Hepatocyte (in vitro differentiated cells): ENCODE measurements at regions not wholly inside any gene's neighbourhood (a gene's known extent, or its start where the extent isn't known, plus 50 kb on each side); places are given as distances from the start of the nearest gene placed in this dataset.

Source experiments
- DNase-seq: peaks from one replicate; pipeline ENCODE4 v3.0.0-alpha.2; 2016; ENCODE audit warnings: low spot score
- H2AFZ ChIP-seq: fragments of 200-600 bp; sonication (generic); 2 replicates; pipeline ENCODE4 v1.6.0; 2016; ENCODE audit warnings: antibody characterized with exemption, mild to moderate bottlenecking
- H3K27ac ChIP-seq: fragments of 200-600 bp; sonication (generic); 2 replicates; pipeline ENCODE4 v1.5.1; 2016; ENCODE audit warnings: mild to moderate bottlenecking
- H3K27me3 ChIP-seq: fragments of 200-600 bp; sonication (generic); 2 replicates; pipeline ENCODE4 v1.6.1; 2016
- H3K36me3 ChIP-seq: fragments of 200-600 bp; sonication (generic); replicated peaks from 2 replicates; pipeline ENCODE4 v1.5.1; 2016; ENCODE audit warnings: low read depth; ENCODE audit not compliant: insufficient read depth
- H3K4me1 ChIP-seq: fragments of 200-600 bp; sonication (generic); 2 replicates; pipeline ENCODE4 v1.5.1; 2016; ENCODE audit warnings: mild to moderate bottlenecking, moderate library complexity; ENCODE audit not compliant: insufficient read depth
- H3K4me2 ChIP-seq: fragments of 200-600 bp; sonication (generic); 2 replicates; pipeline ENCODE4 v1.6.0; 2016
- H3K4me3 ChIP-seq: fragments of 200-600 bp; sonication (generic); 2 replicates; pipeline ENCODE4 v1.5.1; 2016; ENCODE audit warnings: mild to moderate bottlenecking
- H3K79me2 ChIP-seq: fragments of 200-600 bp; sonication (generic); 2 replicates; pipeline ENCODE4 v1.6.0; 2017; ENCODE audit warnings: mild to moderate bottlenecking
- H3K9me2 ChIP-seq: fragments of 200-600 bp; sonication (generic); replicated peaks from 2 replicates; pipeline ENCODE4 v1.6.0; 2017; ENCODE audit warnings: mild to moderate bottlenecking; ENCODE audit not compliant: insufficient read depth
- H3K9me3 ChIP-seq: fragments of 200-600 bp; sonication (generic); 2 replicates; pipeline ENCODE4 v1.5.1; 2016; ENCODE audit warnings: low read depth, mild to moderate bottlenecking
- H4K20me1 ChIP-seq: fragments of 200-600 bp; sonication (generic); 2 replicates; pipeline ENCODE4 v1.6.0; 2016; ENCODE audit warnings: mild to moderate bottlenecking; ENCODE audit not compliant: insufficient read depth, poor library complexity, severe bottlenecking
- CTCF ChIP-seq: fragments of 200-600 bp; sonication (generic); IDR thresholded peaks from 2 replicates; pipeline ENCODE4 v1.5.1; 2016; ENCODE audit warnings: antibody characterized with exemption, mild to moderate bottlenecking; ENCODE audit not compliant: poor library complexity
- EZH2 ChIP-seq: fragments of 200-600 bp; sonication (generic); IDR thresholded peaks from 2 replicates; pipeline ENCODE4 v1.6.1; 2016; ENCODE audit warnings: antibody characterized with exemption, mild to moderate bottlenecking, borderline replicate concordance
- EZH2phosphoT487 ChIP-seq: fragments of 200-600 bp; sonication (generic); IDR thresholded peaks from one replicate; pipeline ENCODE4 v1.6.1; 2018; ENCODE audit warnings: antibody characterized with exemption, mild to moderate bottlenecking, low read depth, moderate library complexity; ENCODE audit not compliant: unreplicated experiment, severe bottlenecking
- WGBS: methylation state at CpG from one replicate; pipeline ENCODE4 v1.1.6; 2016; ENCODE audit warnings: low lambda C conversion rate; ENCODE audit errors: missing lambda C conversion rate; 5-methylcytosine and 5-hydroxymethylcytosine counted together

DNA sequence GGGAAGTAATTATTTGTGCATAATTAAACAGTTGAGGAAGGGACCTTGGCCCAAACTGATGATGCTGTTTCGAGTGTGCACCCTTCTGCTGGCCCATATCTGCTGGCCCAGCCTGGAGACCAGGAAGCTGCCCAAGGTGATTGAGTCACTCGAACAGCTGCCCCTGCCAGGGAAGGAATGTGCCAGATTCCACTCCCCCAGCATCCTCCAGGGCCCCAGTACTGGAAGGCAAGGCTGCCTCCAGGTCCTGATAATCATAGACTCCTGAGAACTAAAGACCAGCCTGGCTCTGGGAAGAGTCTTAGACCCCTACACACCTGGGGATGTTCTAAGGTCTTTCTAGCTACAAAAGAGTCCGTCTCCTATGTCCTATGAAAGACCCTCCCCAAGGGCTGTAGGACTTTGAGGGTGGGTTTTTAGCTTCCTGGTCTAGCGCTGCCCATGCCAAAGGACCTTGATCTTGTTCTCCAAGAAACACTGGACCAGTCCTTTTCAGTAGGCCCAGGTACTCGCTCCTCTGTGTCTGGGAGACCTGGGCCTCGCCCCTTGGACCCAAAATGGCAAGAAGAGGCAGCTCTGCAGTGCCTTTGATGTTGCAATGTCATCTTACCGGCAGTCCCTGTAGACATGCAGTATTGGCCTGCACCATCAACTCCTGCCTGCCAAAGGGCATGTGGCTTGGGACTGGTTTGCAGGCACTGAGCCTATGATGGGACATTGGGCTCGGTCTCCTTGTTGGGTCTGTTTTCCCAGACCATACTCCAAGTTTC is 103.2 kb upstream of the GPR26 start:
- WGBS: 84% methylated on average over 8 of the region's 8 CpGs
- H3K27ac ChIP-seq: no peak overlapping the region
- no peaks in the 10 kb centered on the region for H3K36me3 ChIP-seq
- no peaks in the 10 kb centered on the region for H3K4me1 ChIP-seq
- H3K79me2 ChIP-seq: no peaks in the 10 kb centered on the region
- H3K27me3 ChIP-seq: peaks cover 4% of the 10 kb centered on the region
- DNase-seq: no peak
- no peak overlapping the region for H3K4me3 ChIP-seq
- TF ChIP-seq EZH2: no peak
- H3K9me3 ChIP-seq: no peaks in the 10 kb centered on the region
- H3K4me2 ChIP-seq: no peak overlapping the region
- no peaks in the 10 kb centered on the region for H3K9me2 ChIP-seq
- H4K20me1 ChIP-seq: no peaks in the 10 kb centered on the region
- no peak overlapping the region for H2AFZ ChIP-seq

DNA sequence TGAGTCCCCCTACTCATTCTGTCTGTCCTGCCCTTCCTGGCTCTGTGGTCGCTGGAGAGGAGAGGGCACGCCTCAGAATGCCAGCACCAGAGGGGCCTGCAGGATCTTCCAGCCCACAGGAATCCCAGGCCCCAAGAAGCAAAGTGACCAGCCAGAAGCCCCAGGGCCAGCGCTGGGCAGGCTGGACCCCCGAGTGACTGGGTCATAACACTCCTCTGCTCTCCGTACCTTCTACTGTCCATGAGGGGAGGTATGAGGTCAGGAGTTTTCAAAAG is 102.6 kb upstream of the GPR26 start:
- H3K36me3 ChIP-seq: no peaks in the 10 kb centered on the region
- DNase-seq: no peak
- H2AFZ ChIP-seq: no peak overlapping the region
- H3K9me3 ChIP-seq: no peaks in the 10 kb centered on the region
- no peaks in the 10 kb centered on the region for H3K4me1 ChIP-seq
- WGBS: 93% methylated on average over 5 of the region's 5 CpGs
- H3K79me2 ChIP-seq: no peaks in the 10 kb centered on the region
- H3K27ac ChIP-seq: no peak overlapping the region
- peaks cover 4% of the 10 kb centered on the region for H3K27me3 ChIP-seq
- no peaks in the 10 kb centered on the region for H4K20me1 ChIP-seq
- no peaks in the 10 kb centered on the region for H3K9me2 ChIP-seq
- no peak overlapping the region for H3K4me3 ChIP-seq
- no peak overlapping the region for H3K4me2 ChIP-seq
- TF ChIP-seq EZH2 (no peak), CTCF (no peak), EZH2phosphoT487 (no peak)

GRCh38 chr10:123563994-123564393 is 102.2 kb upstream of the GPR26 start:
- H3K4me2 ChIP-seq: no peak overlapping the region
- no peak overlapping the region for H3K4me3 ChIP-seq
- DNase-seq: no peak
- H3K27ac ChIP-seq: no peak overlapping the region
- 81% methylated on average over 5 of the region's 5 CpGs for WGBS
- no peak overlapping the region for H2AFZ ChIP-seq
- no peaks in the 10 kb centered on the region for H3K4me1 ChIP-seq
- no peaks in the 10 kb centered on the region for H3K9me2 ChIP-seq
- H4K20me1 ChIP-seq: no peaks in the 10 kb centered on the region
- no peaks in the 10 kb centered on the region for H3K36me3 ChIP-seq
- peaks cover 4% of the 10 kb centered on the region for H3K27me3 ChIP-seq
- no peaks in the 10 kb centered on the region for H3K79me2 ChIP-seq
- no peaks in the 10 kb centered on the region for H3K9me3 ChIP-seq
- no peak for TF ChIP-seq EZH2phosphoT487
- no peak for TF ChIP-seq EZH2
- TF ChIP-seq CTCF: no peak

DNA sequence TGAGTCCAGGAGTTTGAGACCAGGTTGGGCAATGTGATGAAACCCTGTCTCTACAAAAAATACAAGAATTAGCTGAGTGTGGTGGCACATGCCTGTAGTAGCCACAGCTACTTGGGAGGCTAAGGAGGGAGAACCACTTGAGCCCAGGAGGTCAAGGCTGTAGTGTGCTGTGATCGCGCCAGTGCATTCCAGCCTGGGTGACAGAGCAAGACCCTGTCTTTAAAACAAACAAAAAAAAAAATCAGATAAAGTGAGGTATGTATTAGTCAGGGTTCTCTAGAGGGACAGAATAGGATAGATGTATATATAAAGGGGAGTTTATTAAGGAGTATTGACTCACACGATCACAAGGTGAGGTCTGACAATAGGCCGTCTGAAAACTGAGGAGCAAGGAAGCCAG is 101.5 kb upstream of the GPR26 start:
- no peaks in the 10 kb centered on the region for H3K9me3 ChIP-seq
- no peak overlapping the region for H2AFZ ChIP-seq
- H3K9me2 ChIP-seq: no peaks in the 10 kb centered on the region
- WGBS: 90% methylated on average over 4 of the region's 4 CpGs
- no peak overlapping the region for H3K4me3 ChIP-seq
- peaks cover 4% of the 10 kb centered on the region for H3K27me3 ChIP-seq
- H4K20me1 ChIP-seq: no peaks in the 10 kb centered on the region
- no peaks in the 10 kb centered on the region for H3K36me3 ChIP-seq
- H3K79me2 ChIP-seq: no peaks in the 10 kb centered on the region
- H3K4me1 ChIP-seq: no peaks in the 10 kb centered on the region
- H3K4me2 ChIP-seq: no peak overlapping the region
- TF ChIP-seq CTCF: no peak
- TF ChIP-seq EZH2phosphoT487: no peak
- no peak for TF ChIP-seq EZH2
- H3K27ac ChIP-seq: no peak overlapping the region
- DNase-seq: no peak
